ENCODE measurements at regions not wholly inside any gene's neighbourhood (a gene's known extent, or its start where the extent isn't known, plus 50 kb on each side); places are given as distances from the start of the nearest gene placed in this dataset.

DNA sequence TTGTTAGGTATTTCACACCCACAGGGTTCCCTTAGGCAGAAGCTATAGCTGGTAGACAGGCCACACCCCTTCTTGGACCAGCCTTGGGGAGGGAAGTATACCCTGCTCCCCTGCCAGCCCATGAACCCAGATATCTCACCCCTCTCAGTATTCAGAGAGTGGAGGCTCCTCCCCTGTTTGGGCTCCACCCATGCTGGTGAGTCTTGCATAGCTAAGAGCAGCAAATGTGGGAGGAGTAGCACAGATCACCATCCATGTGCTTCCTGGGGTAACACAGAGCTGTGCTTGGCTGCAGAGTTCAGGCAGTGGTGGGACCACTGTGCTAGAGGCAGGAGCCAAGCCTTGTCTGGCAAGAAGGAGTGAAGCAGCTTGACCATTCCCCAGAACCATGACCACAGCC is 427.2 kb downstream of the ZIC1 start:
- Mint-ChIP-seq H3K27me3 (no peaks in the 10 kb centered on the region), H3K27ac (no peak overlapping the region), H3K36me3 (ENCODE audit: low read depth) (no peaks in the 10 kb centered on the region), H3K4me3 (no peak overlapping the region), H3K9me3 (no peaks in the 10 kb centered on the region), H3K4me1 (no peaks in the 10 kb centered on the region)
- no peak for DNase-seq
- intact Hi-C loops (cut with micrococcal nuclease) = no loop called here

DNA sequence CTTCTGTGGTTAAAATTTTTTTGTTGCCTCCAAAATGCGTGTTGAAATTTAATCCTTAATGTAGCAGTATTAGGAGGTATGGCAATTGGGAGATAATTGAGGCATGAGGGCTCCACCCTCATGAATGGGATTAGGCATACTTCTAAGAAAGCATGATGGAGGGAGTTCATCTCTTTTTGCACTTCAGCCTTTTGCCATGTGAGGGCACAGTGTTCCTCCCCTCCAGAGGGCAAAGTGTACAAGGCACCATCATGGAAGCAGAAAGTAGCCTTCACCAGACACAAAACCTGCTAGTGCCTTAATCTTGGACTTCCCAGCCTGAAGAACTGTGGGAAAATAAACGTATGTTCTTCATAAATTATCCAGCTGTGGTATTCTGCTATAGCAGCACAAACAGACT is 429.5 kb downstream of the ZIC1 start:
- no peak for DNase-seq
- intact Hi-C loops (cut with micrococcal nuclease) = no loop called here
- no peaks in the 10 kb centered on the region for H3K36me3 Mint-ChIP-seq (ENCODE audit: low read depth)
- H3K4me1 Mint-ChIP-seq = no peaks in the 10 kb centered on the region
- no peak overlapping the region for H3K27ac Mint-ChIP-seq
- no peak overlapping the region for H3K4me3 Mint-ChIP-seq
- H3K27me3 Mint-ChIP-seq = no peaks in the 10 kb centered on the region
- no peaks in the 10 kb centered on the region for H3K9me3 Mint-ChIP-seq

DNA sequence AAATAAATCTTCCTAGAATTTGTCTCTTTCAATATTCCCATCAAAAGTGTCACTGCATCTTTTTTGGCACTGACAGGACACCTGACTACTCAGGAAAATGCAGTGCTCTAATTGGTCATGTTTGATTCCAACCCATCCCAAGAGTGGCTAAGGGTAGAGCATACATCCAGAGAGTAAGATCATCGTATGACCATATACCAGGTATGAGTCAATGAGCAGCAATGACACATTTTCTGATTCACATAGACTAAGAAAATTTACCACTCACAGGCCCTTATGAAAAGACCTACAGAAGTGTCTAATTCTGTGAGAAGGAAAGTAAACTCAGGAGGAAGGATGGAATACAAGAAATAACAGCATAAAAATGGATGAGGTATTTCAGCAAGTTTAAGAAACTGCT is 434.2 kb downstream of the ZIC1 start:
- DNase-seq = no peak
- Mint-ChIP-seq H3K36me3 (ENCODE audit: low read depth) (no peaks in the 10 kb centered on the region), H3K9me3 (no peaks in the 10 kb centered on the region)

DNA sequence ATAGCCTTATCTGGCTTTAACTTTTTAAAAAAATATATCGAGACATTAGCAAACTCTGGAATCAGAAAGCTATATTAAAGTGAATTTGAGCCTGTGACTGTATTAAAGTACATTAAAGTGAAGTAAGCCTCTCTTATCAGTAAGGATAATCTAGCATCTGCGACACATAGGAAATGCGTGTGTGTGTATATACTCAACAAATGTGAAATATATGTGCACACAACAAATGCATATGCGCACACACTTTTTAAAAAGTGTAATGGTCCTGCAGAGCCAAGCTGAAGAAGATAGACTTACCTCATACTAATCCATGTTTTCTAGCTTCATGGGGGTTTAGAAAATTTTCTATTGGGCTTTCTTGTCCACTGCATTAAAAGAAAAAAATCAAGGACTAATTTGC is 437.1 kb downstream of the ZIC1 start:
- H3K27me3 Mint-ChIP-seq = no peaks in the 10 kb centered on the region
- no peak for DNase-seq
- no peaks in the 10 kb centered on the region for H3K4me1 Mint-ChIP-seq
- H3K9me3 Mint-ChIP-seq = no peaks in the 10 kb centered on the region
- H3K27ac Mint-ChIP-seq = no peak overlapping the region
- H3K4me3 Mint-ChIP-seq = no peak overlapping the region
- intact Hi-C loops (cut with micrococcal nuclease) = no loop called here
- no peaks in the 10 kb centered on the region for H3K36me3 Mint-ChIP-seq (ENCODE audit: low read depth)

More for the DNA sequence above, 434.2 kb downstream of the ZIC1 start:
- no peak overlapping the region for H3K27ac Mint-ChIP-seq
- no peaks in the 10 kb centered on the region for H3K27me3 Mint-ChIP-seq
- H3K4me1 Mint-ChIP-seq = no peaks in the 10 kb centered on the region
- intact Hi-C loops (cut with micrococcal nuclease) = no loop called here
- H3K4me3 Mint-ChIP-seq = no peak overlapping the region

DNA sequence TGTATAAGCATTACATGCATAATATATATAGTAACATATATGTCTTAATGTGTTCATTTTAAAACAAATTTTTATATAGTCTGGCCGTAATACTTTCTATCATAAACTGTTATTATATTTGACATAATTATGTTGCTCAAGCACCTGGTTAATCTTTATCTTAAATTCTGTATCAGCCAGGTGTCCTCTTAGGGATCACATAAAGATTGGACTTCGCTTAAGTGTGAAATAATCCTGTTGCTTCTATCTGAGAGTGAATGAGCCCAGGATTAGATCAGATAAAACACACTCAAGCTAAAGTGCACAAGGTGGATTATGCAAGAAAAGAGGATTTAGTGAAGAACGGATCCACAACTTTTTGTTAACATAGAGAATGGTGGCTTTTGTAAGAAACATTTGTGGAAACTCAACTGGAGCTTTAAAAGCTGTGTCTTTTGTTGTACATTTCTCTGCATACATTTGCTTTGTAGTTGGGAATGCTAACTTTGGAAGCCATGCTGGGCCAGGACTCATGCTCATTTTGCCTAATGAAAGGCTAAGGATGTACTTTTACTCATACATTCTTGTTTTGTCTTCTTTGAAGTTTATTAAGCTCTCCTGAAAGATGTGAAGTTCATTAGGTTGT is 437.8 kb downstream of the ZIC1 start:
- no peaks in the 10 kb centered on the region for H3K36me3 Mint-ChIP-seq (ENCODE audit: low read depth)
- H3K27ac Mint-ChIP-seq = no peak overlapping the region
- intact Hi-C loops (cut with micrococcal nuclease) = no loop called here
- H3K27me3 Mint-ChIP-seq = no peaks in the 10 kb centered on the region
- H3K9me3 Mint-ChIP-seq = no peaks in the 10 kb centered on the region
- DNase-seq = no peak
- no peak overlapping the region for H3K4me3 Mint-ChIP-seq
- H3K4me1 Mint-ChIP-seq = no peaks in the 10 kb centered on the region

DNA sequence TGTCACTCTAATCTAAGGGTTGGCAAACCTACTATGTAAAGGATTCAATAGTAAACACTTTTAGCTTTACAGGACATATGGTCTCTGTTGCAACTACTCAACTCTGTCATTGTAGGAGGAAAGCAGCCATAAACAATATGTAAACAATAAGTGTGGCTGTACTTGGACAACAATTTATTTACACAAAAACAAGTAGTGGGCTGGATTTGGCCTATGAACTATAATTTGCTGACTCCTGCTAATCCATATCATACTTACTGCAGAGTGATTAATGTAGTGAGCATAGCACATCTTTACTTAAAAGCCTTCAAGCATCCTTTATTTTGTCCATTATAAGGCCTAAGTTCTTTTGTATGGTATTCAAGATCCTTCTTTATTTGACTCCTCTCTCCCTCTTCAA is 441.9 kb downstream of the ZIC1 start:
- Mint-ChIP-seq H3K27me3 (no peaks in the 10 kb centered on the region), H3K9me3 (no peaks in the 10 kb centered on the region), H3K36me3 (ENCODE audit: low read depth) (no peaks in the 10 kb centered on the region), H3K27ac (no peak overlapping the region), H3K4me3 (no peak overlapping the region), H3K4me1 (no peaks in the 10 kb centered on the region)
- intact Hi-C loops (cut with micrococcal nuclease) = no loop called here
- DNase-seq = no peak

DNA sequence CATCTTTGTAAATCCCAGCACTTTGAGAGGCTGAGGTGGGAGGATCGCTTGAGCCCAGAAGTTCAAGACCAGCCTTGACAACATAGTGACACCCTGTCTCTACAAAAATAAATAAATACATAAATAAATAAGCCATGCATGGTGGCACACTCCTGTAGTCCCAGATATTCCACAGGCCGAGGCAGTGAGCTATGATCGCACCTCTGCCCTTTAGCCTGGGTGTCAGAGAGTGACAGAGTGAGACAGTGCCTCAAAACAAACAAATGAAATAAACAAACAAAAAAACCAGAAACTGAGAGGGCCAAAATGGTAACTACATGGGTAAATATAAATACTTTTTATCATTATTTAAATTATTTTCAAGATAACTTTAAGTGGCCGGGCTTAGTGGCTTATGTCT is 445.4 kb downstream of the ZIC1 start:
- H3K27me3 Mint-ChIP-seq = no peaks in the 10 kb centered on the region
- intact Hi-C loops (cut with micrococcal nuclease) = no loop called here
- H3K27ac Mint-ChIP-seq = no peak overlapping the region
- no peaks in the 10 kb centered on the region for H3K36me3 Mint-ChIP-seq (ENCODE audit: low read depth)
- no peaks in the 10 kb centered on the region for H3K4me1 Mint-ChIP-seq
- H3K9me3 Mint-ChIP-seq = no peaks in the 10 kb centered on the region
- no peak overlapping the region for H3K4me3 Mint-ChIP-seq
- no peak for DNase-seq

DNA sequence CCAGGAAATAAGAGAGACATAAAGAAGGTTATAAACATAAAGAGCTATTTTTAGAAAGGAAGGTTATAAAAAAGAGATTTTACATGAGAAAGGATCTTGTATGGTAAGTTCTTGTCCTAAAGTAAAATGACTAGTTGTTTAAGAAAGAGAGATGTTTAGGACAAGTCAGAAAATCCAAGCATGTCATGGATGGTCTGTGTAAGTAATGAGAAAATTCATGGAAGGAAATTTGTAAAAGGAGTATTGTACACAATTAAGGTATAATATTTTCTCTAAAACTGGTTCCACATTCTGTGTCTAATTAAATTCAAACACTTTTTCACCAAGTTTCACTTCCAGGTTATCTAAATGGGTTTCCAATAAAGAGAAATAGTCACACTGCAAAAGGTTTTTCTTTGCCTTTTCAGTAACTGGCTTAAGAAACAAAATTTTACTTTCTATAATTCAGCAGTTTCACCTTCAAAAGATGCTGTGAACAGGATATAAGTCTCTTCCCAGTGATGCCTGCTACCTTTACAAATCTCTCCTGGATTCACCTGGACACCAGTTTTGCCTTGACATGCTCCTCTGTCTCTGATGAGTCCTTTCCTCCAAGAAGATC is 455.7 kb downstream of the ZIC1 start:
- peaks cover 8% of the 10 kb centered on the region for H3K9me3 Mint-ChIP-seq
- H3K27me3 Mint-ChIP-seq = no peaks in the 10 kb centered on the region
- no peak overlapping the region for H3K4me3 Mint-ChIP-seq
- H3K36me3 Mint-ChIP-seq (ENCODE audit: low read depth) = no peaks in the 10 kb centered on the region
- no peak overlapping the region for H3K27ac Mint-ChIP-seq
- H3K4me1 Mint-ChIP-seq = no peaks in the 10 kb centered on the region
- DNase-seq = no peak
- intact Hi-C loops (cut with micrococcal nuclease) = loop anchor here (10.0 kb wide), 1 partner anchor 530 kb away; no protein-coding TSS in a partner anchor

DNA sequence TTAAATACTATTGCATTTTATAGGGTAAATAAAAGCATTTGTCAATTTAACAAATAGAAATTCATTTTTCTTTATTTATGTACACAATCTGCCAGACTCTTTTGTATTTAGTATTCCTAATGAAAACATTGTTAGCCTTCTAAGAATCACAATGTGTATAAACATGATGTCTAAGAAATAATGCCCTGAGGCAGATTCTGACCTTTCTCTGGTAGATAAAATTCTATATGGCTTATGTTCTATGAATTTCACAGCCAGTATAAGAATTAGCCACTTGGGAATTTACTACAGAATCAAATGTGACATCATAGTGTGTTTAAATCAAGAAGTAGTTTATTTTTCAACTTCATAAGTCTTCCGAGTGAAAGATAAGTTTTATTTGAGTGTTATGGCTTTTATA is 457.4 kb downstream of the ZIC1 start:
- peaks cover 8% of the 10 kb centered on the region for H3K9me3 Mint-ChIP-seq
- DNase-seq = no peak
- no peaks in the 10 kb centered on the region for H3K36me3 Mint-ChIP-seq (ENCODE audit: low read depth)
- intact Hi-C loops (cut with micrococcal nuclease) = loop anchor here (10.0 kb wide), 1 partner anchor 528 kb away; no protein-coding TSS in a partner anchor
- H3K27me3 Mint-ChIP-seq = no peaks in the 10 kb centered on the region
- H3K27ac Mint-ChIP-seq = no peak overlapping the region
- H3K4me3 Mint-ChIP-seq = no peak overlapping the region
- H3K4me1 Mint-ChIP-seq = no peaks in the 10 kb centered on the region

DNA sequence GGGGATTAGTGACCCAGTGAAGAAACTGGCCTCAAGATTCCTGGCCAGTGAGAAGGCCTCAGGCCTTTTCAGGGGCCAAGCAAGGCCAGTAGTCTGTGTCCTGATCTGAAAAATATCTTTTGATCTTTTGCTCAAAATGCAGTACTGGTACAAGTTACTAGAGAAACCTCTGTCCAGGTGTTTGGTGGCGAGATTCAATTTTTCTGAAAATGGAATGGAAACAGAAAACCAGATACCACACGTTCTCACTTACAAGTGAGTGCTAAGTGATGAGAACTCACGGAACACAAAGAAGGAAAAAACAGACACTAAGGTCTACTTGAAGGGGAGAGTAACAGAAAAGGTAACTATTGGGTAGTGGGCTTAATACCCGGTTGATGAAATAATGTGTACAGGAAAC is 463.4 kb downstream of the ZIC1 start:
- intact Hi-C loops (cut with micrococcal nuclease) = no loop called here
- H3K27ac Mint-ChIP-seq = no peak overlapping the region
- H3K9me3 Mint-ChIP-seq = no peaks in the 10 kb centered on the region
- DNase-seq = no peak
- H3K27me3 Mint-ChIP-seq = no peaks in the 10 kb centered on the region
- H3K4me1 Mint-ChIP-seq = no peaks in the 10 kb centered on the region
- no peak overlapping the region for H3K4me3 Mint-ChIP-seq
- H3K36me3 Mint-ChIP-seq (ENCODE audit: low read depth) = no peaks in the 10 kb centered on the region

DNA sequence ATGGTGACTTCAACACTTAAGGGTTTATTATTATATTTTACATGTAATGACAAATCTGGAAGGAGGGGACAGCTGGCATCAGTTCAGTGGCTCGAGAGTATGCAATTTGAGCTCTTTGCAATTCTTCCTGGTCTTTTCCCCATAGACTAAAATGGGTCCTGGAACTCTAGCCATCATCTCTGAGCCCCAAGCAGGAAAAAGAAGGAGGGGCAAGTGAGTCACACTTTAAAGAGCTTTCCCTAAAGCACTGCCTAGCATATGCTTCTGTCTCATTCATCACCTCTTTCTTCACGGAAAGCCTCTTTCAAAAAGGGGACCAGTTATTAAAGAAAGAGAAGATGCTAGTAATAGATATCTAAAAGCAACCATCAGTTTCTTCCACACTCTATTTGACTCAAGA is 466.3 kb downstream of the ZIC1 start:
- intact Hi-C loops (cut with micrococcal nuclease) = no loop called here

DNA sequence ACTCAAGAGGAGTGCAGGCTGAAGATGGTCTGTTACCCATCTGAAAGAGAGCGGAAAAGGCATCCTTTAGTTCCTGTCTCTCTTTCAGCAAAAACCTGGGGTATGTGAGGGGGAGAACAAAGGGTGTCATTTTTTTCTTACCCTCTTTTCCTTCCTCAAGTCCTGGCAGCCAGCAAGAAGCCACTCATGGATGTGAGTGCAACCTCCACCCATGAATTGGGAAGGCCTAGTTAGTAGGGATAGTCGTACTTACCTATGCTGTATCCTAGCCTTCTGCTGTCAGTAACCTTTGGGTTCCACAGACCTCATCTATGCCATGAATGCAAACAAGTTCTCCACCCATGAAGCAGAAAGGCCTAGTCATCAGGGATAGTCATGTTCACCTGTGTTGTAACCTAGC is 472.8 kb downstream of the ZIC1 start:
- Mint-ChIP-seq H3K27me3 (no peaks in the 10 kb centered on the region), H3K27ac (no peak overlapping the region), H3K4me1 (no peaks in the 10 kb centered on the region), H3K4me3 (no peak overlapping the region), H3K36me3 (ENCODE audit: low read depth) (no peaks in the 10 kb centered on the region), H3K9me3 (peaks cover 5% of the 10 kb centered on the region)
- intact Hi-C loops (cut with micrococcal nuclease) = no loop called here
- DNase-seq = no peak

More for the DNA sequence above, 466.3 kb downstream of the ZIC1 start:
- Mint-ChIP-seq H3K27ac (no peak overlapping the region), H3K4me3 (no peak overlapping the region), H3K36me3 (ENCODE audit: low read depth) (no peaks in the 10 kb centered on the region), H3K27me3 (no peaks in the 10 kb centered on the region), H3K4me1 (no peaks in the 10 kb centered on the region), H3K9me3 (no peaks in the 10 kb centered on the region)
- DNase-seq = no peak

DNA sequence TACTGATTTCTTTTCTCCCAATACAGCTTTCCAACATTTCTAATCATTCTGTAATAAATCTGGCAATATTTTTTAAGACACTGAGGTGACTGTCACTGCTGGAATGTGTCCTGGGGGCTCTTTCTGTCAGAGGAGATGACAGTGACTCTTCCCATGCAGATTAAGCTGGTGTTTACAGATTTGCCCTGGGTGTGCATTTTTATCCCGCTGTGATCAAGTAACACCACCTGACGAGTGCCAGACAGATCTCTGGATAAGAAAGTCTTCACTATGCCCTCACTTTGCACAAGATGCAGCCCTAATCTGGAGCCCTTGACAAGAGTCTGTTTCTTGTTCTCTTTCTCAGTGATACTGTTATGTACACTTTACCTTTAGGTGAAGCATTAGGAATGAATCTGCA is 477.7 kb downstream of the ZIC1 start:
- Mint-ChIP-seq H3K27ac (no peak overlapping the region), H3K27me3 (no peaks in the 10 kb centered on the region), H3K9me3 (peaks cover 5% of the 10 kb centered on the region), H3K4me3 (no peak overlapping the region), H3K36me3 (ENCODE audit: low read depth) (no peaks in the 10 kb centered on the region), H3K4me1 (no peaks in the 10 kb centered on the region)
- no peak for DNase-seq
- intact Hi-C loops (cut with micrococcal nuclease) = no loop called here

DNA sequence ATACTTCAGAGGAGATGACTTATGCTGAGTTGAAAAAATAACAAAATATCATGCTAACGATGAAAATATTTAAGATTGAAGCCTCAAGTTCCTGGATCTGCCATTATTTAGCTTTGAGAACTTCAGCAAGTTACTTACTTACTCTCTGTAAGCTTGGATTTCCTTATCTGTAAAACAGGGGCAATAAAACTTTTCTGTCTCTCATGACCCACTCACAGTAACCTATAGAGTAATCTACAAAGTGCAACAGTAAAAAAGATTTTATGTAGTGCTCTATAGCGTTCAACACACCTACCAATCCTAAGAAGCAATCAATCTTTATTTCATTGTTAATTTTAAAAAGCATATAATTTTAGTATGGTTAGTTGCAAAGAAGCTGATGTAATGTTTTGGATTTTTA is 478.6 kb downstream of the ZIC1 start:
- Mint-ChIP-seq H3K4me1 (no peaks in the 10 kb centered on the region), H3K36me3 (ENCODE audit: low read depth) (no peaks in the 10 kb centered on the region), H3K27ac (no peak overlapping the region), H3K9me3 (no peaks in the 10 kb centered on the region), H3K4me3 (no peak overlapping the region), H3K27me3 (no peaks in the 10 kb centered on the region)
- DNase-seq = no peak
- intact Hi-C loops (cut with micrococcal nuclease) = no loop called here

DNA sequence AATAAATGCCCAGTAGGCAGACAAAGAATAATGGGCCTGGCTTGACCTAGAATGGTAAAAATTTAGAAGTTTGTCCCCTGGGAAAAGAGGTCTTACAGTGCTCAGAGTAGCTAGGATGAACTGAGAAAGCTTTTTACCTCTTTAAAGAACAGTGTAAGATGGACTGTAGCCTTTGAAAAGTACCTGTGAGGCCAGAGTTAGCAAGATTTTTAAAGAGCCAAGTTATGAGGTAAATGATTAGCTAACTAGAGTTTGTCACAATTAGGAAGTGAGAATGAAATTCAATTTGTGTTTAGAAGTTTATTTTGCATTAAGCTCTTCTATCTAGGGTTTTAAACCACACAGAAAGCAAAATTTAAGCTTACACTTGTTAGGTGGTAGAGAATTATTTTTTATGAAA is 480.9 kb downstream of the ZIC1 start:
- Mint-ChIP-seq H3K4me1 (no peaks in the 10 kb centered on the region), H3K4me3 (no peak overlapping the region), H3K27me3 (no peaks in the 10 kb centered on the region), H3K9me3 (no peaks in the 10 kb centered on the region), H3K36me3 (ENCODE audit: low read depth) (no peaks in the 10 kb centered on the region), H3K27ac (no peak overlapping the region)
- intact Hi-C loops (cut with micrococcal nuclease) = no loop called here
- no peak for DNase-seq
